SH-SY5Y (cell line): ENCODE measurements at regions not wholly inside any gene's neighbourhood (a gene's known extent, or its start where the extent isn't known, plus 50 kb on each side); places are given as distances from the start of the nearest gene placed in this dataset.

Source experiments
- GATA2 ChIP-seq: IDR thresholded peaks from 2 replicates; pipeline ENCODE4 v1.6.1; 2011; ENCODE audit warnings: mild to moderate bottlenecking, low read depth, low read length
- GATA3 ChIP-seq: IDR thresholded peaks from 2 replicates; pipeline ENCODE4 v1.6.1; 2011; ENCODE audit warnings: low read depth, mild to moderate bottlenecking, low read length, moderate library complexity

DNA sequence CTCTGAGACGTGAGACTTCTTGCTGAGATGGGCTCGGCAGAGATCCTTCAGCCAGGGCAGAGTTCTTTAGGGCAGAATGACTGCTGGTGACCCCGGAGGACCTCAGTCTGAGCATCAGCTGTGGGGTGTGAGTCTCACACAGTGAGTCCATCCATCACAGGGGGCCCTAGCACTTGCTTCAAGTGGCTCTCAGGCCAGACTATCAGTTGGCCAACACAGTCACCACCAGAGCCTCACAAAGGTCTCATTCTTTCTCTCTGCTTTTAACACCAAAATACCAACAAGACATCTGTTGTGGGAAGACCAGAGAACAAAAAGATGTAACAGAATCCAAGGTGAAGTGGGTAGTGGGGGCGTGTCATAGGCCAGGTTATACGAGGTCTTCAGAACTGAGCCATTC is 345.6 kb upstream of the NRP1 start:
- TF ChIP-seq GATA2 = no peak
- TF ChIP-seq GATA3 = no peak
